COLO829 (cell line): ENCODE measurements at regions not wholly inside any gene's neighbourhood (a gene's known extent, or its start where the extent isn't known, plus 50 kb on each side); places are given as distances from the start of the nearest gene placed in this dataset.
A peak's percentile ranks its signal among the peaks of the same experiment; 100 is the strongest.

Experiments used
- DNase-seq: peaks from one replicate; pipeline ENCODE4 v3.0.0; 2012; ENCODE audit warnings: low spot score

DNA sequence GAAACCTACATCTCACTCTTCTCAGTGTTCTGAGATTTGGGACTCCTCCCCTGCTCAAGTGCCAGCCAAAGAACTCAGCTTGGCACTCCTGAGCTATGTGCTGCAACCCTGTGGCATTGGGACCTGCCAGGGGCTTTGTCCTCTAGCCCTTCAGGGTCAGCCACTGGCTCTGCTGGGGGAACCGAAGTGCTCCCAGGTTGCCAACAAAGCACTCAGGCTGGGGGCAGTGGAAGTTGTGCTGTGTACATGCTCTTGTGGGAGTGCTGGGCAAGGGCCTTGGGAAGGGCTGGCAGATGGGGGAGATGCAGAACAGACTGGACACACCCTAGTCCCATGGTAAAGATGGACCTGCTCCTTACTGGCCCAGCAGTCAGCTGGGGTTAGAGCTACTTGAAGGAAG lies 498.6 kb downstream of the CAAP1 start:
- DNase-seq: no peak

DNA sequence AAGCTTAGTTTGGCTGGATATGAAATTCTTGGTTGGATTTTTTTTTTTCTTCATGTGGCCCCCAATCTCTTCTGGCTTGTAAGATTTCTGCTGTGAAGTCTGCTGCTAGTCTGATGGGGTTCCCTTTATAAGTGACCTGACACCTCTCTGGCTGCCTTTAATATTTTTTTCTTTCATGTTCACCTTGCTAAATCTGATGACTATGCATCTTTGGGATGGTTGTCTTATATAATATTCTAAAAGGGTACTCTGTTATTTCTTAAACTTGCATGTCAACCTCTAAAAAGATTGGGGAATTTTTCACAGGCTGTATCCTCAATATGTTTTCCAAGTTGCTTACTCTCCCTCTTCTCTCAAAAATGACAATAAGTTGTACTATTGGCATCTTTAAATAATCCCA lies 500.0 kb downstream of the CAAP1 start:
- no peak for DNase-seq

- no peak for DNase-seq
These were observed 501.6 kb downstream of the CAAP1 start for GRCh38 chr9:26391036-26391435.

GRCh38 chr9:26375448-26375847 lies 517.2 kb downstream of the CAAP1 start:
- no peak for DNase-seq

- DNase-seq: no peak
These were observed 519.0 kb downstream of the CAAP1 start for GRCh38 chr9:26373616-26374015.

DNA sequence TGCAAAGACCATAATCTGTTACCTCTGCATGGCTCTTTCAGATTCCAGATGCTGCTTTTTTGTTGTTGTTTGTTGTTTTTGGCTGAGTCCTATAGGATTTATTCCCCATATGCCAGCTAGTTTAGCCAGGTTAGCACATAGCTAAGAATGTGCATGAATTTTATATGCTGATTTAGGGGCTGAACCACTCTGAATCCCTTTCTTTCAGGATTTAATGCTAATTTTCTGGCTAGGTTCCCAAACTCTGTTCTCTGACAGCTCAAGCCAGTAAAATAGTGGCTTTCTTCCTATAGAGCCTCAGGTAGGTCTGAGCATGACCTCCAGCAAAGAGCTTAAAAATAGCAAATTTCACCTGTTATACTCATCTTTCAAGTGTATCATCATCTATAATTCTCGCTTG lies 521.4 kb downstream of the CAAP1 start:
- DNase-seq: no peak

GRCh38 chr9:26369093-26369492 lies 523.5 kb downstream of the CAAP1 start:
- no peak for DNase-seq

DNA sequence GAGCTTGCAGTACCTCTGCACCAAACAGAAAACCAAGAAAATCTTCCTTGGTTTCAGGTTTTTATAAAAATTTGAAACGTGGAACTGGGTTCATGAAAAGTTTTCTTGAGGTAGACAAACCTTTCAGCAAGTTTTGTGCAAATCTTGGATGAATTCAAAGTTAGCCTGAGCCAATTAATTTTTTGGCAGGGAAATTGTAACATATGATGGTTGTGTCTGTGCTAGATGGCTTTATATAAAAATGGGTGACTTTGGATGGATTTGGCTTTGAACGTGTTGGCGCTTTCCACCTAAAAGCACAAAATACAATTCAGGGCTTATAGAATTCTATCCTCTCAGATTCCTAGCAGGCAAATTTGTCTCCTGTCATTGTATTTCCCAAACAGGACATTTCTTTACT lies 524.4 kb downstream of the CAAP1 start:
- DNase-seq: no peak

DNA sequence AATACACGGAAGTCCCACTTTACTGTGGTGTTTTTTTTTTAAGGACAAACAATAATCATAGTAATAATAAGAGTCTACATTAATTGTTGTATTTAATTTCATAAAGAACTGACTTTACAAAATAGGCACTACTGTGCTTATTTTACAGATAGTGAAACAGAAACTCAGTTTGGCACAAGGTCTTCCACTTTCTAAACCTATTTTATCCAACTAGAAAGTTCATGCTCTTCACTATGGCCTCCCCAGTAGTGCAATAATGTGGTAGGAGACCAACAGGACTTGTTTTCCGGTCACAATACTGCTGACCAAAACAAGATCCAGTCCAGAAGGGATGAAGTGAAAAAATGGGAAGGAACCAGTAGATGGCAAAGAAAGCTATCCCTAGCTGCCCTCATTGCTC lies 531.6 kb downstream of the CAAP1 start:
- no peak for DNase-seq

GRCh38 chr9:26358836-26359235 lies 533.8 kb downstream of the CAAP1 start:
- DNase-seq: no peak

GRCh38 chr9:26357803-26358344 lies 534.7 kb downstream of the CAAP1 start:
- no peak for DNase-seq

GRCh38 chr9:26356491-26356890 lies 536.1 kb downstream of the CAAP1 start:
- no peak for DNase-seq

DNA sequence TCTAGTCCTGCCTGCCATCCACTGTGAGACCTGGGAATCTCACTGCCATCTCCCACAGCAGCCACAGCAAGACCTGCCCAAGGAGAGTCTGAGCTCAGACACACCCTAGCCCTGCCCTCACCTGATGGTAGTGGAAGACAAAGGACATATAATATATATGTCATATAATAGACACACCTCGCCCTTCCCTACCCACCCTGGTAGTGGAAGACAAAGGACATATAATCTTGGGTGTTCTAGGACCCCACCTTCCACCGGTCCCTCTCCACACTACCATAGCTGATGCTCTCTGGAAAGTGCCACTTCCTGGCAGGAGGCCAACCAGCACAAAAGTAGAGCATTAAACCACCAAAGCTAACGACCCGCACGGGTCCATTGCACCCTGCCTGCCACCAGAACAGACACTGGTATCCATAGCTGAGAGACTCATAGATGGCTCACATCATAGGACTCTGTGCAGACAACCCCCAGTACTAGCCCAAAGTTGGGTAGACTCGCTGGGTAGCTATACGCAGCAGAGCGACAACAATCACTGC lies 545.6 kb downstream of the CAAP1 start:
- DNase-seq: no peak

DNA sequence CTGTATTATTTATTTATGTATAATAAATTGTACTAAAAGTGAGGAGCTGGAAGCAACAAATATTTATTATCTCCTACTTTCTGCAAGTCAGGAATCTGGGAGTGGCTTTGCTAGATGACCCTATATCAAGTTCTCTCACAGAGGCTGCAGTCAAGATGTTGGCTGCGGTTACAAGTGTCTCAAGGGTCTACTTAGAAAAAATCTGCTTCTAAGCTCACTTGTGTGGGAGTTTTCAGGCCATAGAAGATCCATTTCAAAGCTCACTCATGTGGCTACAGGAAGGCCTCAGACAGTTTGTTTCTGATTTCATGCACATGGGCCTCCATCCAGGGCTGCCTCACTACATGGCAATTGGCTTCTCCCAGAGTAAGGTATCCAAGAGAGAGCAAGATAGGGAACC lies 551.1 kb downstream of the CAAP1 start:
- DNase-seq: no peak

- DNase-seq: no peak
These were observed 552.8 kb downstream of the CAAP1 start for GRCh38 chr9:26339796-26340195.

DNA sequence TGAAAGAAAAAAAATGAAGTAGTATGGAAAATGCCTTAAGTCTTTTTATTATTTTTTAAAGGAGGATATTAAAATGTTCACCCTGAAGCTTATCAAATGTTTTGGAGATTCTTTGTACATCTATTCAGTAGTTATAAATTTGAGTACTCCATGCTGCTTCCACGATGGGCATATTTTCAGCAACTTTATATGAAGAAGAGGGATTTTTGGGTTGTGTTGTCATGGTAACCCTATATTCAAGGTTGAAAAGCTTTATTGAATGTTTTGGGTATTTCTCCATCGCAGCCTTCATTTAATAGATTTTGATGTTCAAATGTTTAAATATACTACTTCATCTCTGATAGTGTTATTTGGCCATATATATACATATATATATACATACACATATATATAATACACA lies 557.5 kb downstream of the CAAP1 start:
- no peak for DNase-seq

- DNase-seq: no peak
These were observed 557.9 kb downstream of the CAAP1 start for GRCh38 chr9:26334706-26335105.

- DNase-seq: no peak
These were observed 561.4 kb downstream of the CAAP1 start for GRCh38 chr9:26331223-26331622.

- DNase-seq: no peak
These were observed 562.6 kb downstream of the CAAP1 start for GRCh38 chr9:26329974-26330373.

DNA sequence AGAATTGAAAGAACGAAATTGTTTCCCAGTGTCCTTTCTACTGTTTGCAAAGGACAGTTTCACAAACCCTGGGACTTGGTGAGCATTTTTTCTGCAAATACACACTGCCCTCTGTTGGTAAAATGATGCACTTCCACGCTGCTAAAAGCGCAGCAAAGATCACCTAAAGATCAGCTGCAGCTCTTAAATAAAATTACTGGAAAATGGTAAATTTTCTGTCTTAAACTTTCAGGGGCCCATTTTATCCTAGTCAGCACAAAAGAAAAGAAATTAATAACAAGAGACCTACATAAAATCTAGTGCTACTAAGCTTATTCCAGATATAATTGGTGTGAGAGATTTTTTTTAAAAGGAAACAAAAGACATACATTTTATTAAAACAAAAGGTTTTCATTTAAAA lies 566.0 kb downstream of the CAAP1 start:
- peak; percentile 6 for DNase-seq

DNA sequence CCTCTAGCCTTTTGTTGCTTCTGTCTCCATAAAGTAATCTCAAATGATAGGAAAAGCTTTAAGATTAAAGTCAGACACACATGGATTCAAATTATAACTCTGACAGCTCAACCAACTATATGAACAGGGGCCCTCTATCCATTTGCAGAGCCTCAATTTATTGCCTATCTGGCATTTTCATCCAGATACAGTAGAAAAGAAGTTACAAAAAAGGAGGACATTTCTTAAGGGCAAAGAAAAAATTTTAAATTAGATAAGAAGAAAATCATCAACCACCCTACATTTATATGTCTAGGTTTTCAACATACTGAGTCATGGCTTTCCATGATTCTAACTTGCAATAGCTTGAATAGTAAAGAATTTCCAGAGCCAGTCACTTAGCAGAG lies 567.2 kb downstream of the CAAP1 start:
- no peak for DNase-seq

GRCh38 chr9:26324786-26325443 lies 567.7 kb downstream of the CAAP1 start:
- DNase-seq: no peak

- DNase-seq: no peak
These were observed 570.7 kb downstream of the CAAP1 start for GRCh38 chr9:26321935-26322334.

- no peak for DNase-seq
These were observed 572.7 kb downstream of the CAAP1 start for GRCh38 chr9:26319859-26320258.
